ENCODE measurements at regions not wholly inside any gene's neighbourhood (a gene's known extent, or its start where the extent isn't known, plus 50 kb on each side); places are given as distances from the start of the nearest gene placed in this dataset.

DNA sequence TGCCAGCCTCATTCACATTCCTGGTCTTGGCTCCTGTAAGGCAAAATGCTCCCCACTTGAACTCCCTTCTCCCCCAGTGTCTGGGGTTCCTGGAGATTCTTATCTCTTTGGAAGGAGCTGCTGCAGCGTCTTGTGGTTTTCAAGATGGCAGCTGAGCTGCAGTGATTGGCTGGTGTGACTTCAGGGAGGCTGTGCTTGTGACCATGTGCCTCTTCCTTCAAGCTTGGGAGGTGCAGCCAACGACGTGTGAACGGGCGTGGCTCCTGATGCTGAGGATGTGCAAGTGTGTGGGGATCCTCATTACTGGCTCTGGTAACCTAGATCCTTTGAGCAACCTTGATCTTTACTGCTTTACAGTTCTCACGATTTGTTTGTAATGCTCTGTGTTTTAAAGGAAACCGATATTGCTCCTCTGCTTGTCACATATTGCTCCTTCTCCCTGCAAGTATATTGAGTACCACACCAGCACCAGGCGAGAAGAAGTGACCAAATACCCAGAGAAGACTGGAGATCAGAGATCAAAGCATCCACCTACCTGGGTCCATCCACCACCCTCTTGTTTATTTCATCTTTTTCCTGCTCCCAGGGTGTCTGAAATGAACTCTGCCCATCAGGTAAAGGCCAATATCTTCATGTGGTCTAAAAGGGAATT is 208.5 kb downstream of the FGF9 start:
- Histone ChIP-seq H3K4me3 (ENCODE audit: low read length) (no peak overlapping the region), H3K9ac (ENCODE audit: extremely low read depth, low read length, poor library complexity, severe bottlenecking) (no peak overlapping the region), H3K9me3 (ENCODE audit: control insufficient read depth, low read length) (no peaks in the 10 kb centered on the region), H3K27ac (ENCODE audit: low read depth, low read length) (no peak overlapping the region), H3K4me1 (ENCODE audit: control insufficient read depth, insufficient read depth, low read length) (no peaks in the 10 kb centered on the region), H3K27me3 (ENCODE audit: control insufficient read depth, insufficient read depth, low read length, poor library complexity, severe bottlenecking) (no peaks in the 10 kb centered on the region), H3K36me3 (ENCODE audit: control insufficient read depth, insufficient read depth, low read length) (no peaks in the 10 kb centered on the region)
- 87 to 91% methylated on average over 4 to 8 of the region's 8 CpGs for WGBS, 2 experiments (ENCODE audit: insufficient coverage in 1 of 2, insufficient read length in 1 of 2)
- H3K9me3 Mint-ChIP-seq = no peaks in the 10 kb centered on the region
- H3K27ac Mint-ChIP-seq = no peak overlapping the region
- H3K4me1 Mint-ChIP-seq = peaks cover 1% of the 10 kb centered on the region
- H3K36me3 Mint-ChIP-seq (ENCODE audit: low read depth) = no peaks in the 10 kb centered on the region
- DNase-seq = no peak
- H3K4me3 Mint-ChIP-seq = no peak overlapping the region
- peaks cover 6% of the 10 kb centered on the region for H3K27me3 Mint-ChIP-seq (ENCODE audit: insufficient read depth)
- TF ChIP-seq, protein P1, sequence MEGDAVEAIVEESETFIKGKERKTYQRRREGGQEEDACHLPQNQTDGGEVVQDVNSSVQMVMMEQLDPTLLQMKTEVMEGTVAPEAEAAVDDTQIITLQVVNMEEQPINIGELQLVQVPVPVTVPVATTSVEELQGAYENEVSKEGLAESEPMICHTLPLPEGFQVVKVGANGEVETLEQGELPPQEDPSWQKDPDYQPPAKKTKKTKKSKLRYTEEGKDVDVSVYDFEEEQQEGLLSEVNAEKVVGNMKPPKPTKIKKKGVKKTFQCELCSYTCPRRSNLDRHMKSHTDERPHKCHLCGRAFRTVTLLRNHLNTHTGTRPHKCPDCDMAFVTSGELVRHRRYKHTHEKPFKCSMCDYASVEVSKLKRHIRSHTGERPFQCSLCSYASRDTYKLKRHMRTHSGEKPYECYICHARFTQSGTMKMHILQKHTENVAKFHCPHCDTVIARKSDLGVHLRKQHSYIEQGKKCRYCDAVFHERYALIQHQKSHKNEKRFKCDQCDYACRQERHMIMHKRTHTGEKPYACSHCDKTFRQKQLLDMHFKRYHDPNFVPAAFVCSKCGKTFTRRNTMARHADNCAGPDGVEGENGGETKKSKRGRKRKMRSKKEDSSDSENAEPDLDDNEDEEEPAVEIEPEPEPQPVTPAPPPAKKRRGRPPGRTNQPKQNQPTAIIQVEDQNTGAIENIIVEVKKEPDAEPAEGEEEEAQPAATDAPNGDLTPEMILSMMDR (conservative IDR thresholded peaks at IDR 0.05) = no peak

DNA sequence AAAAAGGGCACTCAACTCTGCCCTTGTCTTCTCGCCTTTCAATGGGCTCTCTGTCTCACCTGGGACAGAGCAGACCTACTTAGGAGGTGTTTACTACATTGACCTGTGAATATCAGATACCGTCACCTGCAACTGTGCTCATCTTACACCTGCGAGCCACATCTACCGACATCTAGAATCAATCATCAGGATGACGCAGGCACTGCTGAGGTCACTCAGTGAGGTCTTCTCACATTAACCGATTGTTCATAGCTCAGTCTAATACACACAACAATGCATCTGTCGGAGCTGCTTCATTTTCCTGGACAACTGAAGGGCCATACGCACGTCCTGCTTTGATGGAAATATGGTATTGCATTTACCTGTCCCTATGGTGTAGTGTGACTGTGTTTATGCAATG is 211.9 kb downstream of the FGF9 start:
- H3K9me3 ChIP-seq (ENCODE audit: control insufficient read depth, low read length) = no peaks in the 10 kb centered on the region
- Mint-ChIP-seq H3K27me3 (ENCODE audit: insufficient read depth) (peaks cover 6% of the 10 kb centered on the region), H3K36me3 (ENCODE audit: low read depth) (no peaks in the 10 kb centered on the region), H3K4me1 (peaks cover 4% of the 10 kb centered on the region), H3K27ac (no peak overlapping the region), H3K9me3 (no peaks in the 10 kb centered on the region), H3K4me3 (no peak overlapping the region)
- no peak overlapping the region for H3K4me3 ChIP-seq (ENCODE audit: low read length)
- DNase-seq = no peak
- H3K9ac ChIP-seq (ENCODE audit: extremely low read depth, low read length, poor library complexity, severe bottlenecking) = no peak overlapping the region
- peaks cover 2% of the 10 kb centered on the region for H3K4me1 ChIP-seq (ENCODE audit: control insufficient read depth, insufficient read depth, low read length)
- WGBS, 2 experiments (ENCODE audit: insufficient coverage in 1 of 2, insufficient read length in 1 of 2) = 91 to 94% methylated on average over 6 to 9 of the region's 9 CpGs
- TF ChIP-seq, protein P1 (conservative IDR thresholded peaks at IDR 0.05) = no peak
- H3K27me3 ChIP-seq (ENCODE audit: control insufficient read depth, insufficient read depth, low read length, poor library complexity, severe bottlenecking) = no peaks in the 10 kb centered on the region
- no peaks in the 10 kb centered on the region for H3K36me3 ChIP-seq (ENCODE audit: control insufficient read depth, insufficient read depth, low read length)
- H3K27ac ChIP-seq (ENCODE audit: low read depth, low read length) = no peak overlapping the region

DNA sequence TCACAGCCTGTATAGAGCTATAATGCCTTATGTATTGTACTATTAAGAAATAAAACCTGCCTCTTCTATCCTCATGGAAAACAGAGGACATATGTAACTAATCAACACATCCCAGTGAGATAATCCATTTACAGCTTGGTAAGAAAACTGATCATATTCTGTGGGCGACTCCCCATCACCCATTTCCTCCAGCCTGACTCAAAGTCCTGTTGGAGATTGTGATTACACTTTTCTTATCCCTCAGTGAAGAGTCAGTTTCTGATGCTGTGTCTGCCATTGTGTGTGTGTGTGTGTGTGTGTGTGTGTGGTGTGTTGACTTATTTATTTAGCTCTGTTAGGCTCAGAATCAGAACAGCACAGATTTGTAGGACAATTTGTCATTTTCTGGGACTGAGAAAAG is 212.8 kb downstream of the FGF9 start:
- no peaks in the 10 kb centered on the region for H3K9me3 ChIP-seq (ENCODE audit: control insufficient read depth, low read length)
- Mint-ChIP-seq H3K4me1 (peaks cover 4% of the 10 kb centered on the region), H3K9me3 (no peaks in the 10 kb centered on the region), H3K27me3 (ENCODE audit: insufficient read depth) (peaks cover 6% of the 10 kb centered on the region), H3K4me3 (no peak overlapping the region), H3K36me3 (ENCODE audit: low read depth) (no peaks in the 10 kb centered on the region), H3K27ac (no peak overlapping the region)
- 100% methylated on average over 1 of the region's 1 CpG for WGBS, 2 experiments (ENCODE audit: insufficient coverage in 1 of 2, insufficient read length in 1 of 2)
- H3K4me3 ChIP-seq (ENCODE audit: low read length) = no peak overlapping the region
- no peak overlapping the region for H3K9ac ChIP-seq (ENCODE audit: extremely low read depth, low read length, poor library complexity, severe bottlenecking)
- TF ChIP-seq, protein P1 (conservative IDR thresholded peaks at IDR 0.05) = no peak
- no peaks in the 10 kb centered on the region for H3K36me3 ChIP-seq (ENCODE audit: control insufficient read depth, insufficient read depth, low read length)
- H3K27ac ChIP-seq (ENCODE audit: low read depth, low read length) = no peak overlapping the region
- H3K4me1 ChIP-seq (ENCODE audit: control insufficient read depth, insufficient read depth, low read length) = peaks cover 2% of the 10 kb centered on the region
- H3K27me3 ChIP-seq (ENCODE audit: control insufficient read depth, insufficient read depth, low read length, poor library complexity, severe bottlenecking) = no peaks in the 10 kb centered on the region
- DNase-seq = no peak
